SK-N-SH treated with all-trans-retinoic acid at 6 μM for 48 hours (cell line): ENCODE measurements at regions not wholly inside any gene's neighbourhood (a gene's known extent, or its start where the extent isn't known, plus 50 kb on each side); places are given as distances from the start of the nearest gene placed in this dataset.

Experiments
- ATAC-seq: fragments of 200-7000 bp; cut with Tn5 transposase; 3 replicates; pipeline ENCODE4 v1.9.1; 2020; ENCODE audit warnings: mild to moderate bottlenecking, moderate library complexity
- ARNTL ChIP-seq: fragments of 450-650 bp; formaldehyde crosslinking; IDR thresholded peaks from 2 replicates; pipeline ENCODE4 v1.5.0; 2020; ENCODE audit warnings: low read depth, mild to moderate bottlenecking, moderate library complexity, borderline replicate concordance
- BACH2 ChIP-seq: fragments of 250-450 bp; sonication (Bioruptor Pico); IDR thresholded peaks from 2 replicates; pipeline ENCODE4 v1.9.0; 2021; ENCODE audit warnings: mild to moderate bottlenecking, borderline replicate concordance
- CREB5 ChIP-seq: fragments of 250-450 bp; sonication (Bioruptor Pico); IDR thresholded peaks from 2 replicates; pipeline ENCODE4 v1.5.1; 2020; ENCODE audit warnings: low read depth, mild to moderate bottlenecking, moderate library complexity
- CSDC2 ChIP-seq: fragments of 250-450 bp; sonication (Bioruptor Pico); IDR thresholded peaks from 2 replicates; pipeline ENCODE4 v1.5.0; 2020; ENCODE audit warnings: mild to moderate bottlenecking, moderate library complexity
- CSRNP3 ChIP-seq: fragments of 250-450 bp; sonication (Bioruptor Pico); IDR thresholded peaks from 2 replicates; pipeline ENCODE4 v1.5.1; 2021; ENCODE audit warnings: mild to moderate bottlenecking, moderate library complexity
- ESRRG ChIP-seq: fragments of 250-450 bp; sonication (Bioruptor Pico); IDR thresholded peaks from 2 replicates; pipeline ENCODE4 v1.6.1; 2021; ENCODE audit warnings: mild to moderate bottlenecking
- GLIS3 ChIP-seq: fragments of 250-450 bp; sonication (Bioruptor Pico); IDR thresholded peaks from 2 replicates; pipeline ENCODE4 v1.5.0; 2020; ENCODE audit warnings: mild to moderate bottlenecking, moderate library complexity
- ISL1 ChIP-seq: fragments of 250-450 bp; sonication (Bioruptor Pico); IDR thresholded peaks from 2 replicates; pipeline ENCODE4 v2.1.2; 2022; ENCODE audit warnings: mild to moderate bottlenecking, moderate library complexity
- OSR1 ChIP-seq: fragments of 250-450 bp; sonication (Bioruptor Pico); IDR thresholded peaks from 2 replicates; pipeline ENCODE4 v1.8.0; 2022; ENCODE audit warnings: moderate library complexity, mild to moderate bottlenecking, inconsistent platforms
- PATZ1 ChIP-seq: fragments of 250-450 bp; sonication (Bioruptor Pico); IDR thresholded peaks from 2 replicates; pipeline ENCODE4 v1.8.0; 2020; ENCODE audit warnings: mild to moderate bottlenecking, moderate library complexity, borderline replicate concordance
- POU6F1 ChIP-seq: fragments of 250-450 bp; sonication (Bioruptor Pico); IDR thresholded peaks from 2 replicates; pipeline ENCODE4 v1.8.0; 2021; ENCODE audit warnings: low read depth, mild to moderate bottlenecking, moderate library complexity, borderline replicate concordance
- PPARA ChIP-seq: fragments of 250-450 bp; sonication (Bioruptor Pico); IDR thresholded peaks from 2 replicates; pipeline ENCODE4 v1.5.0; 2020; ENCODE audit warnings: mild to moderate bottlenecking, borderline replicate concordance
- RARB ChIP-seq: fragments of 250-450 bp; sonication (Bioruptor Pico); IDR thresholded peaks from 2 replicates; pipeline ENCODE4 v1.8.0; 2021; ENCODE audit warnings: mild to moderate bottlenecking, moderate library complexity
- SNAI2 ChIP-seq: fragments of 250-450 bp; sonication (Bioruptor Pico); IDR thresholded peaks from 2 replicates; pipeline ENCODE4 v1.5.0; 2020; ENCODE audit warnings: mild to moderate bottlenecking, moderate library complexity
- TCF4 ChIP-seq: fragments of 250-450 bp; sonication (Bioruptor Pico); IDR thresholded peaks from 2 replicates; pipeline ENCODE4 v1.8.0; 2021; ENCODE audit warnings: mild to moderate bottlenecking, moderate library complexity, borderline replicate concordance
- TOX ChIP-seq: fragments of 250-450 bp; sonication (Bioruptor Pico); IDR thresholded peaks from 2 replicates; pipeline ENCODE4 v1.8.0; 2021; ENCODE audit warnings: mild to moderate bottlenecking, moderate library complexity, borderline replicate concordance
- TSHZ2 ChIP-seq: fragments of 250-450 bp; sonication (Bioruptor Pico); IDR thresholded peaks from 2 replicates; pipeline ENCODE4 v1.5.0; 2020; ENCODE audit warnings: mild to moderate bottlenecking, moderate library complexity
- ZC3H10 ChIP-seq: fragments of 250-450 bp; sonication (Bioruptor Pico); IDR thresholded peaks from 2 replicates; pipeline ENCODE4 v1.5.1; 2021; ENCODE audit warnings: mild to moderate bottlenecking, moderate library complexity
- ZFP3 ChIP-seq: fragments of 250-450 bp; sonication (Bioruptor Pico); IDR thresholded peaks from 2 replicates; pipeline ENCODE4 v1.5.0; 2020; ENCODE audit warnings: mild to moderate bottlenecking, moderate library complexity
- ZFP30 ChIP-seq: fragments of 450-650 bp; formaldehyde crosslinking; IDR thresholded peaks from 2 replicates; pipeline ENCODE4 v1.5.0; 2022; ENCODE audit warnings: mild to moderate bottlenecking, moderate library complexity
- ZNF70 ChIP-seq: fragments of 450-650 bp; formaldehyde crosslinking; IDR thresholded peaks from 2 replicates; pipeline ENCODE4 v1.5.0; 2020; ENCODE audit warnings: mild to moderate bottlenecking, moderate library complexity
- ZNF8 ChIP-seq: fragments of 450-650 bp; formaldehyde crosslinking; IDR thresholded peaks from 2 replicates; pipeline ENCODE4 v1.5.0; 2020; ENCODE audit warnings: mild to moderate bottlenecking, moderate library complexity

- TF ChIP-seq ZNF8 (CRISPR knock-in tag) (no peak), CREB5 (CRISPR knock-in tag) (no peak), TSHZ2 (CRISPR knock-in tag) (no peak), ZFP3 (no peak), TOX (no peak), PPARA (CRISPR knock-in tag) (no peak)
- no peak for ATAC-seq
Observed at GRCh38 chr10:4129866-4130477, 345.0 kb upstream of the KLF6 start.

- TF ChIP-seq POU6F1 (CRISPR knock-in tag) (no peak), ZC3H10 (CRISPR knock-in tag) (no peak), TCF4 (CRISPR knock-in tag) (no peak), PPARA (CRISPR knock-in tag) (no peak), ZNF70 (CRISPR knock-in tag) (no peak), TSHZ2 (CRISPR knock-in tag) (no peak), PATZ1 (CRISPR knock-in tag) (no peak), ZFP30 (no peak), TOX (no peak), ARNTL (CRISPR knock-in tag) (no peak), ZNF8 (CRISPR knock-in tag) (no peak), CSDC2 (CRISPR knock-in tag) (no peak), ZFP3 (no peak), ESRRG (CRISPR knock-in tag) (no peak)
- no peak for ATAC-seq
Observed at GRCh38 chr10:4127518-4128315, 342.7 kb upstream of the KLF6 start.

GRCh38 chr10:4125776-4126175 lies 340.8 kb upstream of the KLF6 start:
- ATAC-seq, result peak; percentile 32; the same call in 2 of the 3 replicates
- no peak for TF ChIP-seq PPARA (CRISPR knock-in tag)
- TF ChIP-seq RARB (CRISPR knock-in tag), result no peak
- TF ChIP-seq POU6F1 (CRISPR knock-in tag), result no peak
- no peak for TF ChIP-seq GLIS3
- TF ChIP-seq ZFP30, result no peak
- no peak for TF ChIP-seq ARNTL (CRISPR knock-in tag)
- TF ChIP-seq ZFP3, result no peak
- no peak for TF ChIP-seq ESRRG (CRISPR knock-in tag)
- TF ChIP-seq TCF4 (CRISPR knock-in tag), result no peak
- no peak for TF ChIP-seq ISL1 (CRISPR knock-in tag)
- TF ChIP-seq SNAI2 (CRISPR knock-in tag), result no peak
- no peak for TF ChIP-seq CSRNP3 (CRISPR knock-in tag)
- no peak for TF ChIP-seq TOX
- no peak for TF ChIP-seq ZC3H10 (CRISPR knock-in tag)
- no peak for TF ChIP-seq ZNF70 (CRISPR knock-in tag)
- no peak for TF ChIP-seq BACH2
- TF ChIP-seq OSR1 (CRISPR knock-in tag), result no peak
- TF ChIP-seq, all 23 proteins: peak for 0
